LNCaP clone FGC (cell line): ENCODE measurements at regions not wholly inside any gene's neighbourhood (a gene's known extent, or its start where the extent isn't known, plus 50 kb on each side); places are given as distances from the start of the nearest gene placed in this dataset.
"Not testable (repeated sequence)": the region's sequence is repeated elsewhere in the genome, so short reads cannot be mapped to it uniquely, and the experiment has no call there.

Experiments used
- DNase-seq: peaks from one replicate; pipeline ENCODE4 v3.0.0-alpha.2; 2011; ENCODE audit warnings: low read depth
- H3K4me3 ChIP-seq: 2 replicates; pipeline ENCODE4 v1.5.1; 2011; ENCODE audit warnings: mild to moderate bottlenecking, low read depth, low read length, control low read depth
- TF ChIP-seq, protein P1 (sequence below): IDR thresholded peaks from 2 replicates; pipeline ENCODE4 v1.5.1; 2012; ENCODE audit warnings: mild to moderate bottlenecking; ENCODE audit not compliant: control insufficient read depth, insufficient read depth; ENCODE audit errors: extremely low read depth

DNA sequence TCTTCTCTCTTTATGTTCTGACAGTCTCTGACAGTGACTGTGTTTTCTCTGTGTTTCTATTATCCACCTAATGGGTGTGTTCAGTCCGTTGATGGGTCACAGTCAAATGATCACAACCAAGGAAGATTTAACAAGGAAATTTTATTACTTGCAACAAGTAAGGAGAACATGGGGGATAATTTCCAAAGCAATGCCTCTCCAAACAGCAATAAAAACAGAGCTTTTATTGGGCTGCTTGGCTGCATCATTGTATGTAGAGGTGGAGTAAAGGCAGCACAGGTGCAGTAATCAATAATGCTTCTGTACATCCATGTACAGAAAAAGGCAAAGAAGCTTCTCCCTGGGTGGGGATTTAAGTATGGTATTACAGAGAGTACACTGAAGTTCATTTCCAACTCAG, 1525.6 kb downstream of the REEP3 start:
- TF ChIP-seq, protein P1, sequence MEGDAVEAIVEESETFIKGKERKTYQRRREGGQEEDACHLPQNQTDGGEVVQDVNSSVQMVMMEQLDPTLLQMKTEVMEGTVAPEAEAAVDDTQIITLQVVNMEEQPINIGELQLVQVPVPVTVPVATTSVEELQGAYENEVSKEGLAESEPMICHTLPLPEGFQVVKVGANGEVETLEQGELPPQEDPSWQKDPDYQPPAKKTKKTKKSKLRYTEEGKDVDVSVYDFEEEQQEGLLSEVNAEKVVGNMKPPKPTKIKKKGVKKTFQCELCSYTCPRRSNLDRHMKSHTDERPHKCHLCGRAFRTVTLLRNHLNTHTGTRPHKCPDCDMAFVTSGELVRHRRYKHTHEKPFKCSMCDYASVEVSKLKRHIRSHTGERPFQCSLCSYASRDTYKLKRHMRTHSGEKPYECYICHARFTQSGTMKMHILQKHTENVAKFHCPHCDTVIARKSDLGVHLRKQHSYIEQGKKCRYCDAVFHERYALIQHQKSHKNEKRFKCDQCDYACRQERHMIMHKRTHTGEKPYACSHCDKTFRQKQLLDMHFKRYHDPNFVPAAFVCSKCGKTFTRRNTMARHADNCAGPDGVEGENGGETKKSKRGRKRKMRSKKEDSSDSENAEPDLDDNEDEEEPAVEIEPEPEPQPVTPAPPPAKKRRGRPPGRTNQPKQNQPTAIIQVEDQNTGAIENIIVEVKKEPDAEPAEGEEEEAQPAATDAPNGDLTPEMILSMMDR, result no peak
- peak; percentile 51 for DNase-seq
- H3K4me3 ChIP-seq, result no peak overlapping the region

DNA sequence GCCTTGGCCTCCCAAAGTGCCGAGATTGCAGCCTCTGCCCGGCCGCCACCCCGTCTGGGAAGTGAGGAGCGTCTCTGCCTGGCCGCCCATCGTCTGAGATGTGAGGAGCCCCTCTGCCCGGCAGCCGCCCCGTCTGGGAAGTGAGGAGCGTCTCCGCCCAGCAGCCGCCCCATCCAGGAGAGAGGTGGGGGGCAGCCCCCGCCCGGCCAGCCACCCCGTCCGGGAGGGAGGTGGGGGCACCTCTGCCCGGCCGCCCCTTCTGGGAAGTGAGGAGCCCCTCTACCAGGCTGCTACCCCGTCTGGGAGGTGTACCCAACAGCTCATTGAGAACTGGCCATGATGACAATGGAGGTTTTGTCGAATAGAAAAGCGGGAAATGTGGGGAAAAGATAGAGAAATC, 1530.9 kb downstream of the REEP3 start:
- H3K4me3 ChIP-seq, DNase-seq: not testable (repeated sequence)

DNA sequence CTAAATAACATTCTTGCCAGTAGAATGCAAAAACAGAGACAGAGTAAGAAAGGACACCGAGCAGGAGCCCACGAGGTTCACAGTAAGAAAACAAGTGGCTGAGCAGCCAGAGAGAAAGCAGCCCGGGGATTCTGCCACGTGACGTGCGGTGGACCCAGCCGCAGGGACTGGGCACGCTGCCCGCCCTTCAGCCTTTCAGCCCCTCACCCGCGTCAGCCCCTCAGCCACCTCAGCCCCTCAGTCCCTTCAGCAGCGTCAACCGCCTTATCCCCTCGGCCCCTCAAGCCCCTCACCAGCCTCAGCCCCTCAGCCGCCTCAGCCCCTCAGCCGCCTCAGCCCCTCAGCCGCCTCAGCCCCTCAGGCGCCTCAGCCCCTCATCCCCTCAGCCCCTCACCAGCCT, 1532.2 kb downstream of the REEP3 start:
- H3K4me3 ChIP-seq, DNase-seq: not testable (repeated sequence)

DNA sequence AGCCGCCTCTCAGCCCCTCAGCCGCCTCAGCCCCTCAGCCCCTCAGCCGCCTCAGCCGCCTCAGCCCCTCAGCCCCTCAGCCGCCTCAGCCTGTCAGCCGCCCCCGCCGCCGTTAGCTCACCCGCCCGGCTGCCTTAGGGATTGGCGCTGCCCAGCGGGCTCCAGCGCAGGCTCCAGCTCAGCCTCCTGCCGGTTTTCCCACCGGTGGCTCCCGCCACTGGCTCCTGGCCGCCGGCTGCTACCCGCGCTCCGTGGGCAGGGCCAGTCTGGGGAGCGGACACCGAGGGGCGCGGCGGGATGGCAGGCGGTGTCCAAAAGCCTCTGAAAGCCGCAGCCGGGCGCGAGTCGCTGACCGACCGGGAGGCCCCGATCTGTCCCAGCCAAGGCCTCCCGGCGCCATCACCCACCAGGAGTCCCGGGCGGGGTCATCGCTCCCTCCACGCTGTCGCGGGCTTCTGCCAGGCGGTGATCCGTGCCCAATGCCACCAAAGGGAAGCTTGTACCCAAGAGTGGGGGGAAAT, 1532.7 kb downstream of the REEP3 start:
- DNase-seq, H3K4me3 ChIP-seq: not testable (repeated sequence)

DNA sequence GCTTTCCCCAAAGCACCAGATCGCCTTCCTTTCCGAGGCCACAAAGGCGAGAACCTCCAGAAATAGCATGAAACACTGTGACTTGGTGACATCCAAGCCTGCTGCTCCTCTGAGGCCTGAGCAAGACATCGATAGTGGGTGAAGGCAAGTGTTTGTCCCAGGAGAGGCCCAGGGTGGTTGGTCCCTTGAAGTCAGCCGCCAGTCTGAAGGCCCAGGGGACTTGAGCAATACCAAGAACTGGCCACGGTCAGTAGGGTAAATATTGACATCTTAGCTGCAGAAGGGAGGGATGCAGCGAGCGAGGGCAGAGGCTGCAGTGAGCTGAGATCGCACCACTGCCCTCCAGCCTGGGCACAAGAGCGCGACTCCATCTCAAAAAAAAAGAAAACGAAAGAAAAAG, 1533.5 kb downstream of the REEP3 start:
- not testable (repeated sequence) for DNase-seq, H3K4me3 ChIP-seq

DNA sequence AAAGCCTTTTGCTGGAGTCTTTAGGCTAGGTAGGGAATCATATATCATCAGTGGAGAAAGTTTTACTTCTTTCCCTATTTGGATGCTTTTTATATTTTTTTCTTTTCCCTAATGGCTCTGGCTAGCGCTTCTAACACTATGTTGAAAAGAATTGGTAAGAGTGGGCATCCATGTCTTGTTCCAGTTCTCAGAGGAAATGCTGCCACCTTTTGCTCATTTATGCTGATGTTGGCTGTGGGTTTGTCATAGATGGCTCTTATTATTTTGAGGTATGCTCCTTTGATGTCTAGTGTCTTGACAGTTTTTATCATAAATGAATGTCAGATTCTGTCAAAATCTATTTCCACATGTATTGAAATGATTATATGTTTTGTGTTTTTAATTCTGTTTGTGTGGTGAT, 1544.1 kb downstream of the REEP3 start:
- no peak for DNase-seq
- no peak overlapping the region for H3K4me3 ChIP-seq
- TF ChIP-seq, protein P1, result peak; percentile 16; the same call in 1 of the 2 replicates

DNA sequence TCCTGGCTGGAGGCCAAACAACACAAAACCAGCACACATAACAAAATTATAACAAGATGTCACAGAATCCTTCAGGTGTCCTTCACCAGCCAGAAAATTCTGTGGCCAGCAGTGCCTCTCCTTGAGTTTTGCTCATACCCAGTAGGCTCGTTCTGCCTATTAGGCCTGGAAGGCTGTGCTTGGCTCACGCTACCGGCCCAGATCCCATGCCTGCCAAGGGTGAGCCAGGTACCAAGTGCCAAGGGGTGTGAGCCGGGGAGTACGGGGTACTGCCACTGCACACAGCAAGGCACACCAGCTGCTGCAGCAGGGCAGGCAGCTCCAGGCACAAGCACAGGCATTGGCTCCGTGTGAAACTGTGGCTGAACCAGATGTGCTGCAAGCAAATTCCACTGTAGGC, 1562.0 kb downstream of the REEP3 start:
- TF ChIP-seq, protein P1, result no peak
- no peak overlapping the region for H3K4me3 ChIP-seq
- DNase-seq, result no peak

DNA sequence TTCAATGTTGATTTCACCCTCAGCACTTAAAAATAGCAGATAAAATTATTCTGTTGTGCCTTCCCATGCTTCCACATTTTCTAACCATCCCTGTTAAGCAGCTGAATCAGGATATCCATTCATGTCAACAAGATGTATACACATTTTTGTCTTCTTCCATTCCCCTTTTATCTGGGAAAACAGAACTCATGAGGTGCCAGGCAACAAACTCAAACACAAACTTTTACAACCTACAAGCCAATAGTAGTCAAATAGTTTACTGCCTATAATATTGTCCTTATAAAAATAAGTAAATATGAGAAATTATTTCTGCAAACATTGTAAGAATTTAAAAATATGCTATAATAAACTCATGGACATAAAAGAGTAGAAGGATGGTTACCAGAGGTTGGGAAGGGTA, 1569.8 kb downstream of the REEP3 start:
- DNase-seq, result peak; percentile 81
- H3K4me3 ChIP-seq, result no peak overlapping the region
- TF ChIP-seq, protein P1, result no peak

DNA sequence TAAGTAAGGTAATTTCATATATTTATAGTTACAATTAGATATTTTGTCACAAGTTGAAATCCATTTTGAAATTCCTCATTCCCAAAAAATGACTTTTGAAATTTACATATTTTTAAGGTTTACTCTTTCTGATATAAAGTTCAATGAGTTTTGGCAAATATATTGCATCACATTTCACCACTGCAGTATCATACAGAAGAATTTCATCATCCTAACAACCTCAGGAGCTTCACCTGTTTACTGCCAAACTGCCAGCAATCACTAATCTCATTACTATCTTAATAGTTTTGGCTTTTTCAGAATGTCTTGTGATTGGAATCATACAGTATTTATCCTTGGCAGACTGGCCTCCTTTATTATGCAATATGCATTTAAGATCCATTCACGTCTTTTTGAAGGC, 1578.9 kb downstream of the REEP3 start:
- no peak overlapping the region for H3K4me3 ChIP-seq
- no peak for DNase-seq
- TF ChIP-seq, protein P1, result no peak

DNA sequence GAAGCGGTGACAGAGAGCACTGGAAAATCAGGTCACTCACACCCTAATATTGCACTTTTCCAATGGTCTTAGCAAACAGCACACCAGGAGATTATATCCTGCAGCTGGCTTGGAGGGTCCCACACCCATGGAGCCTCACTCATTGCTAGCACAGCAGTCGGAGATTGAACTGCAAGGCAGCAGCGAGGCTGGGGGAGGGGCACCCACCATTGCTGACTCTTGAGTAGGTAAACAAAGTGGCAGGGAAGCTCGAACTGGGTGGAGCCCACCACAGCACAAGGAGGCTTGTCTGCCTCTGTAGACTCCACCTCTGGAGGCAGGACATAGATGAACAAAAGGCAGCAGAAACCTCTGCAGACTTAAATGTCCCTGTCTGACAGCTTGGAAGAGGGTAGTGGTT, 1579.7 kb downstream of the REEP3 start:
- DNase-seq, H3K4me3 ChIP-seq: not testable (repeated sequence)
